Lower lobe of right lung (tissue), 2 donors: ENCODE measurements at regions not wholly inside any gene's neighbourhood (a gene's known extent, or its start where the extent isn't known, plus 50 kb on each side); places are given as distances from the start of the nearest gene placed in this dataset.

Experiments
- ATAC-seq, 2 donors: fragments of 200-7000 bp; cut with Tn5 transposase; one replicate each; pipeline ENCODE4 v1.9.1; 2020 to 2022; ENCODE audit warnings: mild to moderate bottlenecking in 2 of 2, moderate library complexity in 2 of 2
- DNase-seq: peaks from one replicate; pipeline ENCODE4 v3.0.0-alpha.2; 2020
- H3K27ac ChIP-seq: fragments of 200-600 bp; one replicate; pipeline ENCODE4 v1.8.0; 2022
- H3K27me3 ChIP-seq: fragments of 200-600 bp; one replicate; pipeline ENCODE4 v1.8.0; 2022; ENCODE audit warnings: low read depth
- H3K36me3 ChIP-seq: fragments of 200-600 bp; one replicate; pipeline ENCODE4 v1.8.0; 2022; ENCODE audit warnings: mild to moderate bottlenecking
- H3K4me1 ChIP-seq: fragments of 200-600 bp; one replicate; pipeline ENCODE4 v1.8.0; 2022
- H3K4me3 ChIP-seq: fragments of 200-600 bp; one replicate; pipeline ENCODE4 v1.8.0; 2022; ENCODE audit warnings: mild to moderate bottlenecking
- H3K9me3 ChIP-seq: fragments of 200-600 bp; one replicate; pipeline ENCODE4 v1.8.0; 2022
- intact Hi-C: fragments of 100-400 bp; cut with DNase I; formaldehyde crosslinking; loops from one replicate; pipeline ENCODE4 v1.11.0; 2022
- TF ChIP-seq, protein P1 (sequence below): fragments of 200-600 bp; IDR thresholded peaks from one replicate; pipeline ENCODE4 v1.8.0; 2022; ENCODE audit warnings: antibody characterized with exemption, mild to moderate bottlenecking
- donor health status: DM: no; HTN: yes; CAD: no; lungs with severe emphysema.

DNA sequence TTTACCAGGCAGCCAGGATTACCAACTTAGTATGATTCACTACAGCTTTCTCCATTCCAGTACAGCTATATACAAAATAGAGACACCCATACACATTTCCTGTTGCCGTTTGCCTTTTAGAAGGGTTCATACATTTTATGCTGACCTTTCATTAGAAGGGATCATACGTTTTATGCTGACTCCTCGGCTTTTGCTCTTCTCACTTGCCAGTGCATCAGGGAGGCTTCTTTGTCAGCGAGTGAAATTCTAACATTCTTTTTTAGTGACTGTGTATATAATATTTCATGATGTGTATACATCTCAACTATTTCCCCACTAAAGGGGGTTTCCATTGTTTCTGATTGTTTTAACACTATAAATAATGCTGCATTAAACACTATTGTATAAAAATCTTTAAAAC, 552.6 kb downstream of the TRIML1 start:
- TF ChIP-seq, protein P1, sequence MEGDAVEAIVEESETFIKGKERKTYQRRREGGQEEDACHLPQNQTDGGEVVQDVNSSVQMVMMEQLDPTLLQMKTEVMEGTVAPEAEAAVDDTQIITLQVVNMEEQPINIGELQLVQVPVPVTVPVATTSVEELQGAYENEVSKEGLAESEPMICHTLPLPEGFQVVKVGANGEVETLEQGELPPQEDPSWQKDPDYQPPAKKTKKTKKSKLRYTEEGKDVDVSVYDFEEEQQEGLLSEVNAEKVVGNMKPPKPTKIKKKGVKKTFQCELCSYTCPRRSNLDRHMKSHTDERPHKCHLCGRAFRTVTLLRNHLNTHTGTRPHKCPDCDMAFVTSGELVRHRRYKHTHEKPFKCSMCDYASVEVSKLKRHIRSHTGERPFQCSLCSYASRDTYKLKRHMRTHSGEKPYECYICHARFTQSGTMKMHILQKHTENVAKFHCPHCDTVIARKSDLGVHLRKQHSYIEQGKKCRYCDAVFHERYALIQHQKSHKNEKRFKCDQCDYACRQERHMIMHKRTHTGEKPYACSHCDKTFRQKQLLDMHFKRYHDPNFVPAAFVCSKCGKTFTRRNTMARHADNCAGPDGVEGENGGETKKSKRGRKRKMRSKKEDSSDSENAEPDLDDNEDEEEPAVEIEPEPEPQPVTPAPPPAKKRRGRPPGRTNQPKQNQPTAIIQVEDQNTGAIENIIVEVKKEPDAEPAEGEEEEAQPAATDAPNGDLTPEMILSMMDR: no peak
- no peak for ATAC-seq
- intact Hi-C loops: no loop called here

GRCh38 chr4:188695261-188695660, 556.0 kb downstream of the TRIML1 start:
- Histone ChIP-seq H3K4me1 (no peaks in the 10 kb centered on the region), H3K4me3 (no peak overlapping the region), H3K36me3 (no peaks in the 10 kb centered on the region), H3K9me3 (no peaks in the 10 kb centered on the region), H3K27me3 (no peaks in the 10 kb centered on the region), H3K27ac (no peak overlapping the region)
- no peak for DNase-seq
- intact Hi-C loops: no loop called here
- ATAC-seq: no peak
- TF ChIP-seq, protein P1: no peak

More for the DNA sequence above, 552.6 kb downstream of the TRIML1 start:
- H3K27me3 ChIP-seq: no peaks in the 10 kb centered on the region
- no peaks in the 10 kb centered on the region for H3K36me3 ChIP-seq
- no peaks in the 10 kb centered on the region for H3K9me3 ChIP-seq
- DNase-seq: no peak
- H3K27ac ChIP-seq: no peak overlapping the region
- no peaks in the 10 kb centered on the region for H3K4me1 ChIP-seq
- no peak overlapping the region for H3K4me3 ChIP-seq

DNA sequence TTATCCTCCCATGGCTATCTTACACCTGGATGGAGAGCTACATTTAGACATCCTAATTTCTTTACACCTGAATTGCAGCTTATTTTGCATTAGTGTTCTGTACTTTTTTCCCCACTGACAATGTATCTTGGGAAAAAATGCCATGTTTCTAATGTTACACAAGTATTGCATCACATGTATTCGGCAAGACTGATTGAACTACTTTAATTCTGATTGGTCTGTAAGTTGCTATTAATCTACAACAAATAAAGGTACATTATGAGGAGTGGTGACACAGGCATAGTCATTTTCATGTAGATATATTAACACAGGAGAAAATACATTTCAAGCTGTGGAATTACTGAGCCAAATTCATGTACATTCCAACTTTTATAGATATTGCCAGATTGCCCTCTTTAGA, 558.0 kb downstream of the TRIML1 start:
- no peak overlapping the region for H3K4me3 ChIP-seq
- DNase-seq: no peak
- H3K4me1 ChIP-seq: no peaks in the 10 kb centered on the region
- H3K27me3 ChIP-seq: no peaks in the 10 kb centered on the region
- no peak overlapping the region for H3K27ac ChIP-seq
- intact Hi-C loops: no loop called here
- H3K36me3 ChIP-seq: no peaks in the 10 kb centered on the region
- no peak for ATAC-seq
- H3K9me3 ChIP-seq: no peaks in the 10 kb centered on the region
- TF ChIP-seq, protein P1: no peak

GRCh38 chr4:188701952-188702351, 562.7 kb downstream of the TRIML1 start:
- Histone ChIP-seq H3K27ac (no peak overlapping the region), H3K27me3 (no peaks in the 10 kb centered on the region), H3K4me3 (no peak overlapping the region), H3K4me1 (no peaks in the 10 kb centered on the region), H3K9me3 (no peaks in the 10 kb centered on the region), H3K36me3 (no peaks in the 10 kb centered on the region)
- DNase-seq: no peak
- intact Hi-C loops: no loop called here
- no peak for ATAC-seq
- TF ChIP-seq, protein P1: no peak

DNA sequence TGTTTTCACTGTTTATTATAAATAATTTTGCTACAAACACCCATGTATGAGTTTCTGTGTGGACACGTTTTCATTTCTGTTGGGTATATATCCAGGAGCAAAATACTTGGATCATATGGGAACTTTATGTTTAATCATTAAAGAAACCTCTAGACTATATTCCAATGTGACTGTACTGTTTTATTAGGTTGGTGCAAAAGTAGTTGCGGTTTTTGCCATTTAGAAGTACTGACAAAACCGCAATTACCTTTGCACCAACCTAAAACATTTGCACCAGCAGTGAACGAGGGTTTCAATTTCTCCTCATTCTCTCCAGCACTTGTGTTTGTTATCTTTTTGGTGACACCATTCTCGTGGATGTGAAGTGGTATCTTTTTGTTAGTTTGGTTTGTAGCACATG, 565.0 kb downstream of the TRIML1 start:
- ATAC-seq (no peak), DNase-seq (no peak)
- no peaks in the 10 kb centered on the region for H3K4me1 ChIP-seq
- no peaks in the 10 kb centered on the region for H3K27me3 ChIP-seq
- H3K9me3 ChIP-seq: no peaks in the 10 kb centered on the region
- TF ChIP-seq, protein P1: no peak
- intact Hi-C loops: no loop called here
- H3K27ac ChIP-seq: no peak overlapping the region
- H3K36me3 ChIP-seq: no peaks in the 10 kb centered on the region
- no peak overlapping the region for H3K4me3 ChIP-seq

DNA sequence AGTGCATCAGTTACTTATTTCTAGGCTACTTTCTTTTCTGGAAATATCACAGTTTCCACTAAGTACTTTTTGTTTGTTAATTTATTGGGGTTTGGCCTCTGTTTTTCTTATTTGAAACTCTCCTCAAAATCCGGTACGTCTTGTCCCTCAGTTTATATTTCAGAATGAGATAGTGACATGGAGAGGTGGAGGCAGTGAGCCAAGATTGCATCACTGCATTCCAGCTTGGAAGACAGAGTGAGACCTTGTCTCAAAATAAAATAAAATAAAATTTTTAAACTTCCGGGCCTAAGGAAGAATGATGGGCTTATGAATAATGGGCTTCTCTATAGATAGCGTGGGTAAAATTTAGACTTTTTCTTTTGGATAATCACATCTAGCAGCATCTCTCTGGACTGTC, 567.8 kb downstream of the TRIML1 start:
- intact Hi-C loops: no loop called here
- no peak for DNase-seq
- no peak overlapping the region for H3K4me3 ChIP-seq
- no peaks in the 10 kb centered on the region for H3K36me3 ChIP-seq
- ATAC-seq: no peak
- H3K4me1 ChIP-seq: no peaks in the 10 kb centered on the region
- TF ChIP-seq, protein P1: no peak
- no peaks in the 10 kb centered on the region for H3K9me3 ChIP-seq
- H3K27ac ChIP-seq: no peak overlapping the region
- no peaks in the 10 kb centered on the region for H3K27me3 ChIP-seq
